HAP-1 (cell line): ENCODE measurements at regions not wholly inside any gene's neighbourhood (a gene's known extent, or its start where the extent isn't known, plus 50 kb on each side); places are given as distances from the start of the nearest gene placed in this dataset.
"Not testable (repeated sequence)": the region's sequence is repeated elsewhere in the genome, so short reads cannot be mapped to it uniquely, and the experiment has no call there.

Experiments
- DNase-seq, 2 experiments: peaks; one replicate each; pipeline ENCODE4 v3.0.0-alpha.2; 2016 to 2020; ENCODE audit warnings: low spot score in 2 of 2
- H3K27me3 ChIP-seq: fragments of 250-450 bp; sonication (Bioruptor Pico); 2 replicates; pipeline ENCODE4 v1.5.1; 2020; ENCODE audit warnings: low read depth, mild to moderate bottlenecking, moderate library complexity
- H3K36me3 ChIP-seq: fragments of 250-450 bp; sonication (Bioruptor Pico); replicated peaks from 2 replicates; pipeline ENCODE4 v1.5.1; 2020; ENCODE audit warnings: mild to moderate bottlenecking
- H3K4me1 ChIP-seq: fragments of 250-450 bp; sonication (Bioruptor Pico); 2 replicates; pipeline ENCODE4 v1.5.1; 2020; ENCODE audit warnings: mild to moderate bottlenecking
- H3K4me3 ChIP-seq: fragments of 250-450 bp; sonication (Bioruptor Pico); 2 replicates; pipeline ENCODE4 v1.5.1; 2020; ENCODE audit warnings: mild to moderate bottlenecking, moderate library complexity
- H3K9me3 ChIP-seq: fragments of 250-450 bp; sonication (Bioruptor Pico); 2 replicates; pipeline ENCODE4 v1.5.1; 2020; ENCODE audit warnings: mild to moderate bottlenecking, moderate library complexity
- in situ Hi-C: fragments of 300-500 bp; cut with MboI; formaldehyde crosslinking; loops from 3 replicates; pipeline ENCODE4 v1.14.3; 2020; ENCODE audit warnings: low sequenced_read_pairs, inconsistent platforms, mixed read lengths

DNA sequence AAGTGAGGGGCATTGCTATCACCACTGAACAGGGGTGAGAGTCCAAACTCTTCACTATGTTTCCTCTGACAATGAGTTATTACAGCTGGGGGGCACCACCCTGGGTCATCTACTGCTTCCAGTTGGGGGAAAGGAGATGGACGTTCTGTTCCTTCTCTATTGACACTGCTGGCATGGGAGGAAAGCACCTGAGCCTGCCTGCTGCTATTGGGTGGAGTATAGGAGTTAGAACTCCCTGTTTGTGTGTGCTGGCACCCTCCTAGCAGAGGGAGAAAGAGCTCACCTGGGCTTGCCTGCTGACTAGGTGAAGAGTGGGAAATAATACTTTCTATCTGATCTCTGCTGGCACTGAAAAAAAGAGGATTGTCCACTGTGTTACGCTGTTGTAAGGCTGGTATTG is 163.8 kb downstream of the MSN start:
- H3K4me1 ChIP-seq = no peaks in the 10 kb centered on the region
- no peak for DNase-seq
- no peak overlapping the region for H3K4me3 ChIP-seq
- H3K36me3 ChIP-seq = no peaks in the 10 kb centered on the region
- in situ Hi-C loops = no loop called here
- no peaks in the 10 kb centered on the region for H3K27me3 ChIP-seq
- no peaks in the 10 kb centered on the region for H3K9me3 ChIP-seq

DNA sequence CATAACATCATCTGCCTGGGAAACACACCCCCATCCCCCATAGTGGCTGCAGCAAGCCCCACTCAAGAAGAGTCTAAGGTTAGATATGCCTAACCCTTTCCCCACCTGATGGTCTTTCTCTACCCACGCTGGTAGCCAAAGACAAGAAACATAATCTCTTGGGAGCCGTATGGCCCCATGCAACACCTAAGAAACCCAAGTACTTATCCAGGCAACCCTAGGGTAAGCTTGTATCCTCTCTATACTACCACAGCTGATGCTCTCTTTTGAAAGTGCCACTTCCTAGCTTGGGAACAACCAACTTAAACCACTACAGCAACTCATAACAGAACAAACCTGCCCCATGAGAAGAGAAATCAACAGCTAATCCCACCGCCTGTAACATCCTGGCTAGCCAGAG is 161.1 kb downstream of the MSN start:
- no peak for DNase-seq
- Histone ChIP-seq H3K9me3 (no peaks in the 10 kb centered on the region), H3K27me3 (no peaks in the 10 kb centered on the region), H3K36me3 (no peaks in the 10 kb centered on the region), H3K4me1 (no peaks in the 10 kb centered on the region), H3K4me3 (no peak overlapping the region)
- in situ Hi-C loops = no loop called here

DNA sequence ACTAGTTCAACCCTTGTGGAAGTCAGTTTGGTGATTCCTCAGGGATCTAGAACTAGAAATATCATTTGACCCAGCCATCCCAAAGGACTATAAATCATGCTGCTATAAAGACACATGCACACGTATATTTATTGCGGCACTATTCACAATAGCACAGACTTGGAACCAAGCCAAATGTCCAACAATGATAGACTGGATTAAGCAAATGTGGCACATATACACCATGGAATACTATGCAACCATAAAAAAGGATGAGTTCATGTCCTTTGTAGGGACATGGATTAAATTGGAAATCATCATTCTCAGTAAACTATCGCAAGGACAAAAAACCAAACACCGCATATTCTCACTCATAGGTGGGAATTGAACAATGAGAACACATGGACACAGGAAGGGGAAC is 157.8 kb downstream of the MSN start:
- H3K27me3 ChIP-seq, in situ Hi-C loops, H3K9me3 ChIP-seq, H3K4me3 ChIP-seq, H3K4me1 ChIP-seq, H3K36me3 ChIP-seq, DNase-seq: not testable (repeated sequence)

DNA sequence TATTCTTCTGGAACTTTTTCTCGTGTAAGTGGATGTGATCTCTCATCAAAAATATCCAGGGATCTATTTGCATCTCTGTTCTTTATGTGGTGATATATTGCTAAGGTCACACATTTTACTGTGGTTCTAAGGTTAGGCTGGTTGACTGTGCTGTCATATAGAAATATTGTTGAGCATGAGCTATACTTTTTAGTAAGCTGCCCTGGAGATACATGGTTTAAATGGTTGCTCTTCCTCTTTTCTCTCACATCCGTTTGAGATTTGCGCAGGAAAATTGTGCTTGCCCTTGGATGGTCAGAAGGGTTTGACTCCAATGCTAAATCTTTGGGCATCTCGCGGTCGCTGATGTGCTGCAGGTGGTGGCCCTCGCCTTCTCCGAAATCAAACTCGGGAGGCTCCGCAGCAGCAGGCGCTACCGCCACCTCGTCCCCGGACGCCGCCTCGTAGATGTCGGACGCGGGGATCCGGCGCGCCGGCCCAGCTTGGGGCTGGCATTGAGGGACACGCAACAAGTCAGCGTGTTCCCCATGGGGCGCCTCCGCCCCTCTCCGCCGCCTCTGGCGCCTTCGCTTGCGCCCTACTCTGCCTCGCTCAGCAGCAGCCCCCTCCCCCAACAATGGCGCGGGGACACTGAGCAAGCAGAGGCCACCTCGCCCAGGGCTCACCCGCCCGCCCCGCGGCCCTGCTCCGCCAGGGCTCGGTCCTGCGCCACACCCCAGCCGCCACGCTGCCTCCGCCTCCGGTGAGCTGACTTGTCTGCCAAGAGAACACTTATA is 154.5 kb downstream of the MSN start:
- Histone ChIP-seq H3K4me3 (no peak overlapping the region), H3K36me3 (no peaks in the 10 kb centered on the region), H3K4me1 (no peaks in the 10 kb centered on the region), H3K27me3 (no peaks in the 10 kb centered on the region), H3K9me3 (no peaks in the 10 kb centered on the region)
- no peak for DNase-seq
- in situ Hi-C loops = no loop called here

DNA sequence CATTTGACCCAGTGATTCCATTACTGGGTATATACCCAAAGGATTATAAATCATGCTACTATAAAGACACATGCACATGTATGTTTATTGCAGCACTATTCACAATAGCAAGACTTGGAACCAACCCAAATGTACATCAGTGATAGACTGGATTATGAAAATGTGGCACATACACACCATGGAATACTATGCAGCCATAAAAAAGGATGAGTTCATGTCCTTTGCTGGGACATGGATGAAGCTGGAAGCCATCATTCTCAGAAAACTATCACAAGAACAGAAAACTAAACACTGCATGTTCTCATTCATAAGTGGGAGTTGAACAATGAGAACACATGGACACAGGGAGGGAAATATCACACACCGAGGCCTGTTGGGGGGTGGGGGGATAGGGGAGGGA is 152.5 kb downstream of the MSN start:
- in situ Hi-C loops, H3K9me3 ChIP-seq, H3K4me1 ChIP-seq, H3K36me3 ChIP-seq, H3K27me3 ChIP-seq, DNase-seq, H3K4me3 ChIP-seq: not testable (repeated sequence)

DNA sequence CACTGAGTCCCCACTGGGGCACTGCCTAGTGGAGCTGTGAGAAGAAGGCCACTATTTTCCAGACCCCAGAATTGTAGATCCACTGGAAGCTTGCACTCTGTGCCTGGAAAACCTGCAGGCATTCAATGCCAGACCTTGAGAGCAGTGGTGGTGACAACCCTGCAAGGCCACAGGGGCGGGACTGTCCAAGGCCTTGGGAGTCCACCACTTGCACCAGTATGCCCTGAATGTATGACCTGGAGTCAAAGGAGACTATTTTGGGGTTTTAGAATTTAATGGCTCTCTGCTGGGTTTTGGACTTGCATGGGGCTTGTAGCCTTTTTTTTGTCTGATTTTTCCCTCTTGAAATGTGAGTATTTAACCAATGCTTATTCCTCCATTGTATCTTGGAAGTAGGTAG is 145.8 kb downstream of the MSN start:
- DNase-seq = no peak
- no peak overlapping the region for H3K4me3 ChIP-seq
- H3K4me1 ChIP-seq = no peaks in the 10 kb centered on the region
- in situ Hi-C loops = no loop called here
- H3K9me3 ChIP-seq = no peaks in the 10 kb centered on the region
- no peaks in the 10 kb centered on the region for H3K27me3 ChIP-seq
- H3K36me3 ChIP-seq = no peaks in the 10 kb centered on the region

DNA sequence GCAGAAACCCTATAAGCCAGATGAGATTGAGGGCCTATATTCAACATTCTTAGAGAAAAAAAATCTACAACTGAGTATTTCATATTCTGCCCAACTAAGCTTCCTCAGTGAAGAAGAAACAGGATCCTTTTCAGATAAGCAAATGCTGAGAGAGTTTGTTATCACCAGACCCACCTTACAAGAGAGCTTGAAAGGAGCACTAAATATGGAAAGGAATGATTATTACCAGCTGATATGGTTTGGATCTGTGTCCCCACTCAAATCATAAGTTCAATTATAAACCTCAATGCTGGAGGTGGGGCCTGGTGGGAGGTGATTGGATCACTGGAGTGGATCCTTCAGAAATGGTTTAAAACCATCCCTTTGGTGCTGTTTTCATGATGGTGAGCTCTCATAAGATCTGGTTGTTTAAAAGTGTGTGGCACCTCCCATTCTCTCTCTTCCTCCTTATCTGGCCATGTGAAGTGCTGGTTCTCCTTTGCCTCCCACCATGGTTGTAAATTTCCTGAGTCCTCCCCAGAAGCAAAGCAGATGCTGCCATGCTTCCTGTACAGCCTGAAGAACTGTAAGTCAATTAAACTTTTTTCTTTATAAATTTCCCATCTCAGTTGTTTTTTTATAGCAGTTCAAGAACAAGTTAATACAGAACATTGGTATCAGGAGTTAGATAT is 144.2 kb downstream of the MSN start:
- in situ Hi-C loops = no loop called here
- H3K9me3 ChIP-seq = no peaks in the 10 kb centered on the region
- H3K36me3 ChIP-seq = no peaks in the 10 kb centered on the region
- no peak overlapping the region for H3K4me3 ChIP-seq
- H3K4me1 ChIP-seq = no peaks in the 10 kb centered on the region
- no peaks in the 10 kb centered on the region for H3K27me3 ChIP-seq
- no peak for DNase-seq
